ENCODE measurements at regions not wholly inside any gene's neighbourhood (a gene's known extent, or its start where the extent isn't known, plus 50 kb on each side); places are given as distances from the start of the nearest gene placed in this dataset.
A peak's percentile ranks its signal among the peaks of the same experiment; 100 is the strongest.

- Histone ChIP-seq H3K27me3 (no peaks in the 10 kb centered on the region), H3K4me3 (no peak overlapping the region), H3K9me3 (replicated peaks in 1 of 3) (no peaks in the 10 kb centered on the region), H3K36me3 (replicated peaks in 1 of 2) (no peaks in the 10 kb centered on the region), H3K4me1 (replicated peaks in 1 of 2) (no peaks in the 10 kb centered on the region), H3K27ac (no peak overlapping the region)
- TF ChIP-seq CTCF (IDR thresholded peaks at IDR 0.05): no peak
- TF ChIP-seq POLR2A (IDR thresholded peaks at IDR 0.05): no peak
- 23 to 40% (median 38%) methylated on average over 5 of the region's 5 CpGs for WGBS, 4 donors
- intact Hi-C loops (cut with DNase I): no loop called here
- peak in 1 of 7 donors; percentile 9 for DNase-seq
Observed at GRCh38 chrX:5646818-5647217, 581.8 kb downstream of the NLGN4X start.

GRCh38 chrX:5644776-5645175 lies 583.9 kb downstream of the NLGN4X start:
- no peak for DNase-seq
- Histone ChIP-seq H3K9me3 (replicated peaks in 1 of 3) (no peaks in the 10 kb centered on the region), H3K4me3 (no peak overlapping the region), H3K4me1 (replicated peaks in 1 of 2) (no peaks in the 10 kb centered on the region), H3K36me3 (replicated peaks in 1 of 2) (no peaks in the 10 kb centered on the region), H3K27ac (no peak overlapping the region), H3K27me3 (no peaks in the 10 kb centered on the region)
- WGBS, 4 donors: 40 to 53% (median 43%) methylated on average over 2 to 8 of the region's 8 CpGs
- intact Hi-C loops (cut with DNase I): no loop called here
- TF ChIP-seq CTCF (IDR thresholded peaks at IDR 0.05) (no peak), POLR2A (IDR thresholded peaks at IDR 0.05) (no peak)

- intact Hi-C loops (cut with DNase I): no loop called here
- Histone ChIP-seq H3K9me3 (replicated peaks in 1 of 3) (no peaks in the 10 kb centered on the region), H3K36me3 (replicated peaks in 1 of 2) (no peaks in the 10 kb centered on the region), H3K27me3 (no peaks in the 10 kb centered on the region), H3K4me1 (replicated peaks in 1 of 2) (no peaks in the 10 kb centered on the region), H3K4me3 (no peak overlapping the region), H3K27ac (no peak overlapping the region)
- 73 to 88% (median 86%) methylated on average over 4 of the region's 4 CpGs for WGBS, 4 donors
- TF ChIP-seq POLR2A (IDR thresholded peaks at IDR 0.05) (no peak), CTCF (IDR thresholded peaks at IDR 0.05) (no peak)
- no peak for DNase-seq
Observed at GRCh38 chrX:5640071-5640470, 588.6 kb downstream of the NLGN4X start.

GRCh38 chrX:5638572-5638971 lies 590.1 kb downstream of the NLGN4X start:
- Histone ChIP-seq H3K4me1 (replicated peaks in 1 of 2) (no peaks in the 10 kb centered on the region), H3K36me3 (replicated peaks in 1 of 2) (no peaks in the 10 kb centered on the region), H3K4me3 (no peak overlapping the region), H3K9me3 (replicated peaks in 1 of 3) (no peaks in the 10 kb centered on the region), H3K27me3 (no peaks in the 10 kb centered on the region), H3K27ac (no peak overlapping the region)
- TF ChIP-seq CTCF (IDR thresholded peaks at IDR 0.05) (no peak), POLR2A (IDR thresholded peaks at IDR 0.05) (no peak)
- 74 to 88% (median 75%) methylated on average over 5 to 7 of the region's 7 CpGs for WGBS, 4 donors
- intact Hi-C loops (cut with DNase I): no loop called here
- DNase-seq: no peak
